Activated CD8-positive, alpha-beta memory T cell treated with anti-CD3 and anti-CD28 coated beads for 4 hours (primary cell): ENCODE measurements at regions not wholly inside any gene's neighbourhood (a gene's known extent, or its start where the extent isn't known, plus 50 kb on each side); places are given as distances from the start of the nearest gene placed in this dataset.

Source experiments
- DNase-seq, 2 donors: peaks; one replicate each; pipeline ENCODE4 v3.0.0-alpha.2; 2020; ENCODE audit warnings: low read depth in 2 of 2

GRCh38 chr9:7394002-7394774 is 405.4 kb downstream of the DMAC1 start:
- DNase-seq = no peak

- DNase-seq = no peak
Observed at GRCh38 chr9:7392148-7392547, 407.4 kb downstream of the DMAC1 start.

- DNase-seq = no peak
Observed at GRCh38 chr9:7388755-7389154, 410.8 kb downstream of the DMAC1 start.

- no peak for DNase-seq
Observed at GRCh38 chr9:7387840-7388239, 411.7 kb downstream of the DMAC1 start.

- DNase-seq = no peak
Observed at GRCh38 chr9:7382304-7382703, 417.3 kb downstream of the DMAC1 start.

- DNase-seq = no peak
Observed at GRCh38 chr9:7377489-7377888, 422.1 kb downstream of the DMAC1 start.

GRCh38 chr9:7376833-7377232 is 422.7 kb downstream of the DMAC1 start:
- DNase-seq = no peak

- no peak for DNase-seq
Observed at GRCh38 chr9:7376213-7376612, 423.4 kb downstream of the DMAC1 start.

GRCh38 chr9:7375013-7375511 is 424.5 kb downstream of the DMAC1 start:
- no peak for DNase-seq

GRCh38 chr9:7370988-7371387 is 428.6 kb downstream of the DMAC1 start:
- DNase-seq = no peak

- DNase-seq = no peak
Observed at GRCh38 chr9:7370381-7370780, 429.2 kb downstream of the DMAC1 start.

GRCh38 chr9:7369384-7369821 is 430.2 kb downstream of the DMAC1 start:
- no peak for DNase-seq

GRCh38 chr9:7368410-7369292 is 430.9 kb downstream of the DMAC1 start:
- DNase-seq = no peak

- DNase-seq = no peak
Observed at GRCh38 chr9:7367726-7368125, 431.9 kb downstream of the DMAC1 start.

GRCh38 chr9:7366121-7366520 is 433.5 kb downstream of the DMAC1 start:
- DNase-seq = no peak

GRCh38 chr9:7363777-7364477 is 435.7 kb downstream of the DMAC1 start:
- no peak for DNase-seq

- no peak for DNase-seq
Observed at GRCh38 chr9:7360513-7360912, 439.1 kb downstream of the DMAC1 start.

- no peak for DNase-seq
Observed at GRCh38 chr9:7358876-7359275, 440.7 kb downstream of the DMAC1 start.

GRCh38 chr9:7354704-7355103 is 444.9 kb downstream of the DMAC1 start:
- no peak for DNase-seq

- no peak for DNase-seq
Observed at GRCh38 chr9:7348692-7349091, 450.9 kb downstream of the DMAC1 start.

- no peak for DNase-seq
Observed at GRCh38 chr9:7347556-7347955, 452.0 kb downstream of the DMAC1 start.

- DNase-seq = no peak
Observed at GRCh38 chr9:7346144-7346543, 453.4 kb downstream of the DMAC1 start.
